Esophagus (tissue), 2 donors: ENCODE measurements at regions not wholly inside any gene's neighbourhood (a gene's known extent, or its start where the extent isn't known, plus 50 kb on each side); places are given as distances from the start of the nearest gene placed in this dataset.

Experiments
- H3K27ac ChIP-seq, 2 donors: one replicate each; pipeline ENCODE4 v1.5.1; 2013; ENCODE audit warnings: low read depth in 2 of 2, mild to moderate bottlenecking in 2 of 2, inconsistent platforms in 1 of 2, low read length in 1 of 2, moderate library complexity in 1 of 2
- H3K27me3 ChIP-seq, 2 donors: one replicate each; pipeline ENCODE4 v1.6.1; 2013; ENCODE audit warnings: low read length in 2 of 2, control low read depth in 1 of 2, mild to moderate bottlenecking in 1 of 2; ENCODE audit not compliant: insufficient read depth in 2 of 2, control insufficient read depth in 1 of 2
- H3K36me3 ChIP-seq, 2 donors: one replicate each; pipeline ENCODE4 v1.6.1; 2013; ENCODE audit warnings: low read length in 1 of 2; ENCODE audit not compliant: control insufficient read depth in 2 of 2, insufficient read depth in 2 of 2
- H3K4me1 ChIP-seq, 2 donors: one replicate each; pipeline ENCODE4 v1.6.1; 2013; ENCODE audit warnings: low read length in 1 of 2; ENCODE audit not compliant: control insufficient read depth in 2 of 2, insufficient read depth in 2 of 2
- H3K4me3 ChIP-seq, 2 donors: one replicate each; pipeline ENCODE4 v1.5.1; 2013; ENCODE audit warnings: low read length in 2 of 2, mild to moderate bottlenecking in 2 of 2, low read depth in 1 of 2, moderate library complexity in 1 of 2
- H3K9me3 ChIP-seq, 2 donors: one replicate each; pipeline ENCODE4 v1.6.1; 2013; ENCODE audit warnings: mild to moderate bottlenecking in 2 of 2, low read depth in 1 of 2, low read length in 1 of 2, moderate library complexity in 1 of 2; ENCODE audit not compliant: control insufficient read depth in 2 of 2, insufficient read depth in 1 of 2
- WGBS, 2 donors: extraction: QIAGEN DNeasy Blood & Tissue Kit; methylation state at CpG; one replicate each; pipeline ENCODE4 v1.1.7; 2013; 5-methylcytosine and 5-hydroxymethylcytosine counted together
- donor health status: healthy with polysubstance abuse.
- donor health status: Bipolar disorder and iron deficiency.

- 59 to 63% methylated on average over 1 of the region's 1 CpG for WGBS, 2 donors
- Histone ChIP-seq H3K4me3 (no peak overlapping the region), H3K4me1 (no peaks in the 10 kb centered on the region), H3K36me3 (no peaks in the 10 kb centered on the region), H3K27me3 (no peaks in the 10 kb centered on the region), H3K9me3 (no peaks in the 10 kb centered on the region), H3K27ac (no peak overlapping the region)
Measured at GRCh38 chr14:48401321-48401720, 725.9 kb upstream of the MDGA2 start.

- no peak overlapping the region for H3K27ac ChIP-seq
- 47 to 49% methylated on average over 2 of the region's 2 CpGs for WGBS, 2 donors
- H3K27me3 ChIP-seq = no peaks in the 10 kb centered on the region
- H3K4me1 ChIP-seq = no peaks in the 10 kb centered on the region
- H3K36me3 ChIP-seq = no peaks in the 10 kb centered on the region
- H3K4me3 ChIP-seq = no peak overlapping the region
- H3K9me3 ChIP-seq = no peaks in the 10 kb centered on the region
Measured at GRCh38 chr14:48398675-48399282, 723.4 kb upstream of the MDGA2 start.

GRCh38 chr14:48391661-48392060 lies 716.3 kb upstream of the MDGA2 start:
- WGBS, 2 donors = 67 to 68% methylated on average over 5 of the region's 5 CpGs

GRCh38 chr14:48390346-48390745 lies 714.9 kb upstream of the MDGA2 start:
- 69 to 76% methylated on average over 2 of the region's 2 CpGs for WGBS, 2 donors
- Histone ChIP-seq H3K36me3 (no peaks in the 10 kb centered on the region), H3K9me3 (no peaks in the 10 kb centered on the region), H3K27me3 (no peaks in the 10 kb centered on the region), H3K4me3 (no peak overlapping the region), H3K27ac (no peak overlapping the region), H3K4me1 (no peaks in the 10 kb centered on the region)

More at GRCh38 chr14:48391661-48392060, 716.3 kb upstream of the MDGA2 start:
- Histone ChIP-seq H3K27me3 (no peaks in the 10 kb centered on the region), H3K9me3 (no peaks in the 10 kb centered on the region), H3K27ac (no peak overlapping the region), H3K36me3 (no peaks in the 10 kb centered on the region), H3K4me1 (no peaks in the 10 kb centered on the region), H3K4me3 (no peak overlapping the region)

GRCh38 chr14:48384821-48385220 lies 709.4 kb upstream of the MDGA2 start:
- no peaks in the 10 kb centered on the region for H3K4me1 ChIP-seq
- no peaks in the 10 kb centered on the region for H3K36me3 ChIP-seq
- H3K27me3 ChIP-seq = no peaks in the 10 kb centered on the region
- H3K4me3 ChIP-seq = no peak overlapping the region
- no peak overlapping the region for H3K27ac ChIP-seq
- 38 to 67% methylated on average over 1 of the region's 1 CpG for WGBS, 2 donors
- no peaks in the 10 kb centered on the region for H3K9me3 ChIP-seq

- H3K4me1 ChIP-seq = no peaks in the 10 kb centered on the region
- no peaks in the 10 kb centered on the region for H3K36me3 ChIP-seq
- H3K4me3 ChIP-seq = no peak overlapping the region
- WGBS, 2 donors = 92% methylated on average over 13 of the region's 13 CpGs
- no peaks in the 10 kb centered on the region for H3K27me3 ChIP-seq
- H3K27ac ChIP-seq = no peak overlapping the region
- no peaks in the 10 kb centered on the region for H3K9me3 ChIP-seq
Measured at GRCh38 chr14:48382961-48383360, 707.6 kb upstream of the MDGA2 start.

- no peaks in the 10 kb centered on the region for H3K36me3 ChIP-seq
- H3K27me3 ChIP-seq = no peaks in the 10 kb centered on the region
- 84 to 85% methylated on average over 1 of the region's 1 CpG for WGBS, 2 donors
Measured at GRCh38 chr14:48378541-48378940, 703.1 kb upstream of the MDGA2 start.

GRCh38 chr14:48373981-48374380 lies 698.6 kb upstream of the MDGA2 start:
- Histone ChIP-seq H3K36me3 (no peaks in the 10 kb centered on the region), H3K4me1 (no peaks in the 10 kb centered on the region), H3K4me3 (no peak overlapping the region), H3K27me3 (no peaks in the 10 kb centered on the region), H3K27ac (no peak overlapping the region), H3K9me3 (no peaks in the 10 kb centered on the region)
- WGBS, 2 donors = 11 to 15% methylated on average over 3 of the region's 3 CpGs

More at GRCh38 chr14:48378541-48378940, 703.1 kb upstream of the MDGA2 start:
- Histone ChIP-seq H3K9me3 (no peaks in the 10 kb centered on the region), H3K27ac (no peak overlapping the region), H3K4me1 (no peaks in the 10 kb centered on the region), H3K4me3 (no peak overlapping the region)

- Histone ChIP-seq H3K9me3 (no peaks in the 10 kb centered on the region), H3K4me3 (no peak overlapping the region), H3K36me3 (no peaks in the 10 kb centered on the region), H3K27me3 (no peaks in the 10 kb centered on the region), H3K4me1 (no peaks in the 10 kb centered on the region), H3K27ac (no peak overlapping the region)
- 43 to 49% methylated on average over 2 of the region's 2 CpGs for WGBS, 2 donors
Measured at GRCh38 chr14:48350971-48351370, 675.6 kb upstream of the MDGA2 start.

GRCh38 chr14:48349689-48350088 lies 674.3 kb upstream of the MDGA2 start:
- Histone ChIP-seq H3K9me3 (no peaks in the 10 kb centered on the region), H3K27ac (no peak overlapping the region), H3K4me1 (no peaks in the 10 kb centered on the region), H3K4me3 (no peak overlapping the region), H3K27me3 (no peaks in the 10 kb centered on the region), H3K36me3 (no peaks in the 10 kb centered on the region)
- 60 to 63% methylated on average over 2 of the region's 2 CpGs for WGBS, 2 donors
